ENCODE measurements at regions not wholly inside any gene's neighbourhood (a gene's known extent, or its start where the extent isn't known, plus 50 kb on each side); places are given as distances from the start of the nearest gene placed in this dataset.

GRCh38 chr7:20929199-20929598 is 142.5 kb upstream of the SP8 start:
- TF ChIP-seq POLR2A (IDR thresholded peaks at IDR 0.05) = no peak
- no peak for TF ChIP-seq CTCF (IDR thresholded peaks at IDR 0.05)
- TF ChIP-seq POLR2AphosphoS5 (IDR thresholded peaks at IDR 0.05; ENCODE audit: insufficient read depth in 1 of 2, low read depth in 1 of 2) = no peak
